Neural cell (in vitro differentiated cells): ENCODE measurements at regions not wholly inside any gene's neighbourhood (a gene's known extent, or its start where the extent isn't known, plus 50 kb on each side); places are given as distances from the start of the nearest gene placed in this dataset.

Source experiments
- EP300 ChIP-seq: fragments of 450-650 bp; conservative IDR thresholded peaks from 2 replicates; pipeline ENCODE4 v1.6.1; 2014; ENCODE audit warnings: antibody characterized with exemption, mild to moderate bottlenecking, moderate library complexity; ENCODE audit not compliant: poor library complexity, severe bottlenecking
- EZH2 ChIP-seq: fragments of 200-600, 300-800 bp; shearing (Covaris generic), sonication (generic); IDR thresholded peaks from 2 replicates; pipeline ENCODE4 v1.6.1; 2014; ENCODE audit warnings: antibody characterized with exemption, low read length, borderline replicate concordance, mild to moderate bottlenecking; ENCODE audit not compliant: insufficient read depth, poor library complexity, severe bottlenecking
- MXI1 ChIP-seq: fragments of 450-650 bp; conservative IDR thresholded peaks from 2 replicates; pipeline ENCODE4 v1.6.1; 2014; ENCODE audit warnings: antibody characterized with exemption, mild to moderate bottlenecking; ENCODE audit not compliant: poor library complexity, severe bottlenecking
- POLR2AphosphoS5 ChIP-seq: IDR thresholded peaks from 2 replicates; pipeline ENCODE4 v1.6.1; 2012
- RAD21 ChIP-seq: fragments of 450-650 bp; conservative IDR thresholded peaks from 2 replicates; pipeline ENCODE4 v1.6.1; 2014; ENCODE audit warnings: antibody characterized with exemption, mild to moderate bottlenecking, moderate library complexity
- TAF1 ChIP-seq: IDR thresholded peaks from 2 replicates; pipeline ENCODE4 v1.6.1; 2012; ENCODE audit warnings: low read depth
- TF ChIP-seq, protein P1 (sequence below): fragments of 450-650 bp; IDR thresholded peaks from 2 replicates; pipeline ENCODE4 v1.5.1; 2014; ENCODE audit warnings: antibody characterized with exemption, mild to moderate bottlenecking, moderate library complexity; ENCODE audit not compliant: poor library complexity, severe bottlenecking
- TF ChIP-seq, protein P2 (sequence below): IDR thresholded peaks from 2 replicates; pipeline ENCODE4 v1.6.1; 2012; ENCODE audit warnings: borderline replicate concordance

DNA sequence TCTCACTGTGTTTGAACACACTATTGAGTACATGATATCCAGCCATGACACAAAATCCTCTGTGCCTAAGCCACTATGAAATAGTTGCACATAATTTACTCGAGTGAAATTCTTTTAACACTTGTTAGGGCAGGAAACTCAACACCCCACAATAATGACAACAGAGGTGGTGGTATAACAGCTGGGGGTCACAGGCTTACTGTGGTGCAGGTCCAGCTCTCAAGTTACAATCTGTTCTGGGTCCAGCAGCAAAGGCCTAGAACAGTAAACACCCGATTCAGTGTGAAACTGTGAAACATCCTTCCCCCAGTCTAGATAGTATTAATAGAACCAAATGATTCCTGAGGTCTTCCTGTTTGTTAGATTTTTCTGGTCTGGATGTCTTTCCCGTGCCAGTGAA, 102.9 kb upstream of the APC start:
- TF ChIP-seq, protein P1, sequence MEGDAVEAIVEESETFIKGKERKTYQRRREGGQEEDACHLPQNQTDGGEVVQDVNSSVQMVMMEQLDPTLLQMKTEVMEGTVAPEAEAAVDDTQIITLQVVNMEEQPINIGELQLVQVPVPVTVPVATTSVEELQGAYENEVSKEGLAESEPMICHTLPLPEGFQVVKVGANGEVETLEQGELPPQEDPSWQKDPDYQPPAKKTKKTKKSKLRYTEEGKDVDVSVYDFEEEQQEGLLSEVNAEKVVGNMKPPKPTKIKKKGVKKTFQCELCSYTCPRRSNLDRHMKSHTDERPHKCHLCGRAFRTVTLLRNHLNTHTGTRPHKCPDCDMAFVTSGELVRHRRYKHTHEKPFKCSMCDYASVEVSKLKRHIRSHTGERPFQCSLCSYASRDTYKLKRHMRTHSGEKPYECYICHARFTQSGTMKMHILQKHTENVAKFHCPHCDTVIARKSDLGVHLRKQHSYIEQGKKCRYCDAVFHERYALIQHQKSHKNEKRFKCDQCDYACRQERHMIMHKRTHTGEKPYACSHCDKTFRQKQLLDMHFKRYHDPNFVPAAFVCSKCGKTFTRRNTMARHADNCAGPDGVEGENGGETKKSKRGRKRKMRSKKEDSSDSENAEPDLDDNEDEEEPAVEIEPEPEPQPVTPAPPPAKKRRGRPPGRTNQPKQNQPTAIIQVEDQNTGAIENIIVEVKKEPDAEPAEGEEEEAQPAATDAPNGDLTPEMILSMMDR: no peak
- TF ChIP-seq EP300: no peak
- TF ChIP-seq RAD21: no peak
- no peak for TF ChIP-seq TAF1
- TF ChIP-seq MXI1: no peak
- TF ChIP-seq, protein P2, sequence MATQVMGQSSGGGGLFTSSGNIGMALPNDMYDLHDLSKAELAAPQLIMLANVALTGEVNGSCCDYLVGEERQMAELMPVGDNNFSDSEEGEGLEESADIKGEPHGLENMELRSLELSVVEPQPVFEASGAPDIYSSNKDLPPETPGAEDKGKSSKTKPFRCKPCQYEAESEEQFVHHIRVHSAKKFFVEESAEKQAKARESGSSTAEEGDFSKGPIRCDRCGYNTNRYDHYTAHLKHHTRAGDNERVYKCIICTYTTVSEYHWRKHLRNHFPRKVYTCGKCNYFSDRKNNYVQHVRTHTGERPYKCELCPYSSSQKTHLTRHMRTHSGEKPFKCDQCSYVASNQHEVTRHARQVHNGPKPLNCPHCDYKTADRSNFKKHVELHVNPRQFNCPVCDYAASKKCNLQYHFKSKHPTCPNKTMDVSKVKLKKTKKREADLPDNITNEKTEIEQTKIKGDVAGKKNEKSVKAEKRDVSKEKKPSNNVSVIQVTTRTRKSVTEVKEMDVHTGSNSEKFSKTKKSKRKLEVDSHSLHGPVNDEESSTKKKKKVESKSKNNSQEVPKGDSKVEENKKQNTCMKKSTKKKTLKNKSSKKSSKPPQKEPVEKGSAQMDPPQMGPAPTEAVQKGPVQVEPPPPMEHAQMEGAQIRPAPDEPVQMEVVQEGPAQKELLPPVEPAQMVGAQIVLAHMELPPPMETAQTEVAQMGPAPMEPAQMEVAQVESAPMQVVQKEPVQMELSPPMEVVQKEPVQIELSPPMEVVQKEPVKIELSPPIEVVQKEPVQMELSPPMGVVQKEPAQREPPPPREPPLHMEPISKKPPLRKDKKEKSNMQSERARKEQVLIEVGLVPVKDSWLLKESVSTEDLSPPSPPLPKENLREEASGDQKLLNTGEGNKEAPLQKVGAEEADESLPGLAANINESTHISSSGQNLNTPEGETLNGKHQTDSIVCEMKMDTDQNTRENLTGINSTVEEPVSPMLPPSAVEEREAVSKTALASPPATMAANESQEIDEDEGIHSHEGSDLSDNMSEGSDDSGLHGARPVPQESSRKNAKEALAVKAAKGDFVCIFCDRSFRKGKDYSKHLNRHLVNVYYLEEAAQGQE: no peak
- no peak for TF ChIP-seq POLR2AphosphoS5
- no peak for TF ChIP-seq EZH2
